LNCaP clone FGC (cell line): ENCODE measurements at regions not wholly inside any gene's neighbourhood (a gene's known extent, or its start where the extent isn't known, plus 50 kb on each side); places are given as distances from the start of the nearest gene placed in this dataset.

Experiments
- DNase-seq: peaks from one replicate; pipeline ENCODE4 v3.0.0-alpha.2; 2011; ENCODE audit warnings: low read depth
- H3K4me3 ChIP-seq: 2 replicates; pipeline ENCODE4 v1.5.1; 2011; ENCODE audit warnings: mild to moderate bottlenecking, low read depth, low read length, control low read depth
- TF ChIP-seq, protein P1 (sequence below): IDR thresholded peaks from 2 replicates; pipeline ENCODE4 v1.5.1; 2012; ENCODE audit warnings: mild to moderate bottlenecking; ENCODE audit not compliant: control insufficient read depth, insufficient read depth; ENCODE audit errors: extremely low read depth

DNA sequence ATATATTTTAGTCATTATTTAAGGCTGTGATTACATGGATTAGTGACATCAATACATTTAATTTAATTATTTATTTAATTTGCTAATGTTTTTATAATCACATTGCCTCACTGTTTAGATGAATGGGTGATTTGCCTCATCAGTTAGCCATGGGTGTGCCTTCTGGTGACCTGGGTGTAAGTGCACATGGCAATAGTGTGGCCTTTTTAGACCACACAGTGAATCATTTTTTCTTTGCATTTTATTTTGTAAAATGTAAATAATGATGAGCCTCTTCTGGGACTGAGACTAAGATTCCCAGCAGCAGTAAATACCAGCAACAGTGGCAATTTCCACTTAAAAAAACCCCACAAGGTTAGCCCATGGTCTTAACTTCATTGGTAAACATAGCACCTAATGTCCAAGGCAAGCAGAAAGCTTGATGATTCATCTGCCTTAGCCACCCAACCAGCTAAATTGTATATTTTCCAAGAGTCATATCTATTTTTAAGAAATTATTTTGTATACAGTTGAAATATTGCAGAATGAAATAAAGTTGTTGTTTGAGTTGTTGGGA, 235.9 kb upstream of the NOVA1 start:
- no peak for DNase-seq
- TF ChIP-seq, protein P1, sequence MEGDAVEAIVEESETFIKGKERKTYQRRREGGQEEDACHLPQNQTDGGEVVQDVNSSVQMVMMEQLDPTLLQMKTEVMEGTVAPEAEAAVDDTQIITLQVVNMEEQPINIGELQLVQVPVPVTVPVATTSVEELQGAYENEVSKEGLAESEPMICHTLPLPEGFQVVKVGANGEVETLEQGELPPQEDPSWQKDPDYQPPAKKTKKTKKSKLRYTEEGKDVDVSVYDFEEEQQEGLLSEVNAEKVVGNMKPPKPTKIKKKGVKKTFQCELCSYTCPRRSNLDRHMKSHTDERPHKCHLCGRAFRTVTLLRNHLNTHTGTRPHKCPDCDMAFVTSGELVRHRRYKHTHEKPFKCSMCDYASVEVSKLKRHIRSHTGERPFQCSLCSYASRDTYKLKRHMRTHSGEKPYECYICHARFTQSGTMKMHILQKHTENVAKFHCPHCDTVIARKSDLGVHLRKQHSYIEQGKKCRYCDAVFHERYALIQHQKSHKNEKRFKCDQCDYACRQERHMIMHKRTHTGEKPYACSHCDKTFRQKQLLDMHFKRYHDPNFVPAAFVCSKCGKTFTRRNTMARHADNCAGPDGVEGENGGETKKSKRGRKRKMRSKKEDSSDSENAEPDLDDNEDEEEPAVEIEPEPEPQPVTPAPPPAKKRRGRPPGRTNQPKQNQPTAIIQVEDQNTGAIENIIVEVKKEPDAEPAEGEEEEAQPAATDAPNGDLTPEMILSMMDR, result no peak
- H3K4me3 ChIP-seq, result no peak overlapping the region

DNA sequence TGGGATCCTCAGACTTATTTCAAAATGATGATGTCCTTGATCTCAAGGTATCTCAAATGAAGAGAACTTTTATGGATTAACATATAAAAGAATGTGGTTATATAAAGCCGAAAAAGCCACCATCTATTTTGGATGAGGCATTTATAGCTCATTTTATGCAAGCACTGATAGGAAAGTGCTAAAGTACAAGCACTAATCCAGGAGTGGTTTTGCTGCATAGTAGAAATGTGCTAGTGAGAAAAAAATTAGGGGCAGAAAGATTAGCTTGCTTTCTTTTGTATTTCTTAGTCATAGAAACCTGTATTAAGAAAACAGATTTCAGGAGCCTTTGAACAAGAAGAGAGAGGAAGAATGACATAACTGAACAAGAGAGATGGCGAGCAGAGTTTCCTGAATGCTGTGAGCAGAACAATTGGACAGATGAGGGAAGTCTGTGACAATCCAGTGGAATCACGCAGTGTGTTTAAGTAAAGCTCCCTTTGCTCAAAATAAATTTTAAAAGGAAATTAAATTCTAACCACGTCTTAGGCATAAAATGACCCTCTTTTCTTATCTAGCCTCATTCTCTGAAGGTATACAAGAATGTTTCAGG, 238.2 kb upstream of the NOVA1 start:
- no peak overlapping the region for H3K4me3 ChIP-seq
- no peak for DNase-seq
- TF ChIP-seq, protein P1, result no peak

DNA sequence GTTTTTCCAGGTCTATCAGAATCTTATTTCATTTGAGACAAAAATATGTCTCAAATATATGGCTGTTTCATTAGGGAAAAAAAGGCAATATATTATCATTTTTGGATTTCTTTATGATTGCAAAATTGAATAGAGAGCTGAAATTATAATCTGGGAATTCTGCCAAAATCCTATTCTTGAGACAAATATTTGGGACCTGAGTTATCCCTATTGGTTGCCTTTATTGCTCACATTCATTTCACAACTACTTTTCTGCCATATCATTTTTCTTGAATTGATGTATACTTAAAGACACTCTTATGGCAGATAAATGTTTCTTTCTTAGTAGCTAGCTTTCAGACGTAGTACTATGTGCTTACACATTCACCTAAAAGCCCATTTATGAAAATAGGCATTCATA, 241.6 kb upstream of the NOVA1 start:
- no peak overlapping the region for H3K4me3 ChIP-seq
- TF ChIP-seq, protein P1, result no peak
- no peak for DNase-seq

DNA sequence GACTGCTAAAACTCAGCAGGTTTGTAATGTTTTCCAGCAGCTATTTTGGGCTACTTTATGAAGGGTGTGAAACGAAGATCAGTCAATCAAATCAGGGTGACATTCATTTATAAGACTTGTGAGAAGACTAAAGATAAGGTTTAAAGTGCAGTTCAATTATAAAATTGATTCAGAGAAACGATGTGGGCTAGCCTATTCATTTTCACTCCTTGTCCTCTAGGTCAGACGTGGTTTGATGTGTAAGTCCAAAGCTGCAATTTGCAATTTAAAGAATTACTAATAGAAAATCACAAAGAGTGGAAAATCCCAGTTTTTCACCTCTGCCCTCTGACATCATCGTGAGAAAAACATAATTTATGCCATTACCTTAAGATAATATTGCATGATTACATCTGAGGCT, 243.5 kb upstream of the NOVA1 start:
- H3K4me3 ChIP-seq, result no peak overlapping the region
- no peak for DNase-seq
- TF ChIP-seq, protein P1, result no peak

DNA sequence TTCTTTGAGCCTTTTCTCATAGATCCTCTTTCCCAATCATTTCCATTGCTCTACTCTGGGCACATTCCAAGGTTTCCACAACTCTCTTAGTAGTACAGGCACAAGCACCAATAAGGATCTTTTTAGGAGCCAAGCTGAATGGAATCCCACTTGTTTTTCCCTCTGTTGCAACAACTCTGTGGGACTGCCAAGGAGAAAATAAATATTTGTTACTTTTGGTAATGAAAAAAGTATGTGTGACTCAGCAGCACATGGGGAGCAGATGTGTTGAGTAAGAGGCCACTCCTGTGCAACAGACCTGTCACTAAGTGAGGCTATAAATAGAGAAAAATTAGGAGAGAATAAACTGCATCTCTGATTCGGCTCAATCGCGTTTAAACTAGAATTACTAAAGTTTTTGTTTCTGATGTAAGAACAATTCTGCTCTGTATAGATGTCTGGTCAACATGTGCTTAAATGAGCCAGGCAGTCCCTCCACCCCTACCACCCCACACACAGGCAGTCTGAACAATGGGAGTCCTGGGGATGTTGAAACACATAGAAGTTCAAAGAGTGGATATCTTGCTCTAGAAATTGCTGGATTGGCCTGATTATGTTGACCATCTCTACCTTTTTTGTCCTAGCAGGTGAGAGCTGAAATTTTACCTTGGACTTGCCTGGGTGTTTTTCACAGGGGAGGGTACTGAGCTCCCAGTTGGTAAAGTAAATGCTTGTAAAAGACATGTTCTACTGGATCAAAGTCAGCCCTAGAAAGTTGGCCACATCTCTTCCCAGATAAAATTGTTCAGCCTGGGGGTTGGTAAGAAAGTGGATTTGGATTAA, 244.3 kb upstream of the NOVA1 start:
- TF ChIP-seq, protein P1, result no peak
- H3K4me3 ChIP-seq, result no peak overlapping the region
- peak; percentile 56 for DNase-seq

DNA sequence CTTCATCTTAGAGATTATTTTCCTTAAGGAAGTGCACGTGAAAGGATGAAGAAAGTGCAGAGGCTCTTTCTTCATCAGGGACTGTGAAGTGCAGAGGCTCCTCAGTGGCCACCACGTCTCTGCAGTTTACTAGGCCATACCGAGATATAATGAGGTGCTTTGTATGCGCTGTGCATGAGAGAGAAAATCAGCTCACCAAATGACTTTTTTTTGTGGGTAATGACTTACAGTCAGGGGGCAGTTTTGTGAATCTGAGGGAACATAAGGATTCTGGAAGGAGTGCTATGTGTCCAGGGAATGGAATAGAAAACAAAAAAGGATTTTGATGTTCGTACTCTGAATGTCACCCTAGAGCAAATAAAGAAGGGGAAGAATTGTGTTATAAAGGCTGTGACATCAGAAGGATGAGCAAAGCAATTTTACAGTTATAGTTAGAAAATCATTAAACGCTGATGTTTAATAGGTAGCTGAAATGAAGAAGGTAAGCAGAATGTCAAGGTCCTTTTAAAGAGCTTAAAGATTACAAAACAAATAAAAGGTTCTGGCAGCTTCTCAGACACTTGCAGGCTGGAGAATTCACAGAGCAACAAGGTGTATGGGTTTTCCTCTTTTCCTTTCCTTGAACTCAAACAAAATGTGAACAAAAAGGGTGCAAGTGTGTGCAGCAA, 247.5 kb upstream of the NOVA1 start:
- peak; percentile 50 for DNase-seq
- H3K4me3 ChIP-seq, result no peak overlapping the region
- TF ChIP-seq, protein P1, result no peak
